Neuronal stem cell (in vitro differentiated cells): ENCODE measurements at regions not wholly inside any gene's neighbourhood (a gene's known extent, or its start where the extent isn't known, plus 50 kb on each side); places are given as distances from the start of the nearest gene placed in this dataset.
"Not testable (repeated sequence)": the region's sequence is repeated elsewhere in the genome, so short reads cannot be mapped to it uniquely, and the experiment has no call there.

Source experiments
- DNase-seq: peaks from one replicate; pipeline ENCODE4 v3.0.0-alpha.2; 2013; ENCODE audit warnings: low spot score
- H2AFZ ChIP-seq: one replicate; pipeline ENCODE4 v1.6.1; 2013; ENCODE audit warnings: mild to moderate bottlenecking, low read length, inconsistent platforms
- H2AK5ac ChIP-seq: 2 replicates; pipeline ENCODE4 v1.6.1; 2013; ENCODE audit warnings: low read depth, mild to moderate bottlenecking, inconsistent platforms, low read length, moderate library complexity, mixed read lengths
- H2BK120ac ChIP-seq: 2 replicates; pipeline ENCODE4 v1.6.1; 2013; ENCODE audit warnings: low read depth, mild to moderate bottlenecking, inconsistent platforms, low read length, moderate library complexity, mixed read lengths
- H2BK12ac ChIP-seq: one replicate; pipeline ENCODE4 v1.6.1; 2013; ENCODE audit warnings: low read length, inconsistent platforms
- H2BK15ac ChIP-seq: 2 replicates; pipeline ENCODE4 v1.6.1; 2013; ENCODE audit warnings: mild to moderate bottlenecking, low read length, inconsistent platforms, mixed read lengths
- H2BK5ac ChIP-seq: one replicate; pipeline ENCODE4 v1.6.1; 2013; ENCODE audit warnings: inconsistent platforms, mild to moderate bottlenecking, low read length, moderate library complexity
- H3K14ac ChIP-seq: one replicate; pipeline ENCODE4 v1.6.1; 2013; ENCODE audit warnings: low read length, inconsistent platforms
- H3K18ac ChIP-seq: 2 replicates; pipeline ENCODE4 v1.6.1; 2013; ENCODE audit warnings: low read length, inconsistent platforms
- H3K23ac ChIP-seq: 2 replicates; pipeline ENCODE4 v1.6.1; 2013; ENCODE audit warnings: low read depth, mild to moderate bottlenecking, mixed read lengths, low read length, inconsistent platforms; ENCODE audit not compliant: poor library complexity
- H3K27ac ChIP-seq: replicated peaks from 3 replicates; pipeline ENCODE4 v1.5.1; 2013; ENCODE audit warnings: low read length, inconsistent platforms
- H3K27me3 ChIP-seq, 3 experiments: 2 replicates each; pipeline ENCODE4 v1.6.1; 2013; ENCODE audit warnings: low read length in 3 of 3, mild to moderate bottlenecking in 2 of 3, inconsistent platforms in 1 of 3, low read depth in 1 of 3, mixed read lengths in 1 of 3, moderate library complexity in 1 of 3; ENCODE audit not compliant: control insufficient read depth in 3 of 3, insufficient read depth in 3 of 3
- H3K36me3 ChIP-seq, 2 donors: replicated peaks in 1 of 2; 2 replicates each; pipeline ENCODE4 v1.6.1; 2013; ENCODE audit warnings: low read length in 2 of 2; ENCODE audit not compliant: control insufficient read depth in 2 of 2, insufficient read depth in 2 of 2
- H3K4ac ChIP-seq: 2 replicates; pipeline ENCODE4 v1.6.1; 2013; ENCODE audit warnings: inconsistent platforms, mild to moderate bottlenecking, low read length, moderate library complexity
- H3K4me1 ChIP-seq, 2 donors: 1 replicate in 1 of 2; 2 replicates in 1 of 2; pipeline ENCODE4 v1.6.1; 2013; ENCODE audit warnings: low read length in 2 of 2, low read depth in 1 of 2; ENCODE audit not compliant: control insufficient read depth in 2 of 2, insufficient read depth in 1 of 2
- H3K4me2 ChIP-seq: one replicate; pipeline ENCODE4 v1.6.1; 2013; ENCODE audit warnings: mild to moderate bottlenecking, low read length, inconsistent platforms; ENCODE audit not compliant: insufficient read depth, poor library complexity, severe bottlenecking
- H3K4me3 ChIP-seq, 2 donors: 2 replicates each; pipeline ENCODE4 v1.5.1; 2013; ENCODE audit warnings: low read length in 2 of 2, mild to moderate bottlenecking in 2 of 2, inconsistent platforms in 1 of 2, moderate library complexity in 1 of 2
- H3K79me1 ChIP-seq: one replicate; pipeline ENCODE4 v1.6.1; 2013; ENCODE audit warnings: low read depth, mild to moderate bottlenecking, inconsistent platforms, low read length, moderate library complexity
- H3K9ac ChIP-seq: one replicate; pipeline ENCODE4 v1.6.1; 2013; ENCODE audit warnings: mild to moderate bottlenecking, low read depth, low read length, inconsistent platforms; ENCODE audit not compliant: poor library complexity
- H3K9me3 ChIP-seq, 2 donors: replicated peaks in 1 of 2; 2 replicates each; pipeline versions ENCODE3 to v1.6.1; 2013; ENCODE audit warnings: low read length in 2 of 2, mild to moderate bottlenecking in 2 of 2, inconsistent platforms in 1 of 2, low read depth in 1 of 2, mixed read lengths in 1 of 2, moderate library complexity in 1 of 2; ENCODE audit not compliant: control insufficient read depth in 2 of 2, insufficient read depth in 1 of 2
- H4K8ac ChIP-seq: one replicate; pipeline ENCODE4 v1.6.1; 2013; ENCODE audit warnings: low read depth, mild to moderate bottlenecking, inconsistent platforms, low read length, moderate library complexity
- H4K91ac ChIP-seq: one replicate; pipeline ENCODE4 v1.6.1; 2013; ENCODE audit warnings: low read length, low read depth, mild to moderate bottlenecking, inconsistent platforms; ENCODE audit not compliant: poor library complexity
- WGBS, 2 donors: extraction: QIAGEN DNeasy Blood & Tissue Kit; methylation state at CpG; one replicate each; pipeline ENCODE4 v1.1.7; 2013; ENCODE audit warnings: missing lambda C conversion rate in 2 of 2, mixed read lengths in 1 of 2; ENCODE audit not compliant: insufficient read length in 2 of 2, insufficient replicate concordance in 1 of 2; ENCODE audit errors: extremely low coverage in 2 of 2; 5-methylcytosine and 5-hydroxymethylcytosine counted together

DNA sequence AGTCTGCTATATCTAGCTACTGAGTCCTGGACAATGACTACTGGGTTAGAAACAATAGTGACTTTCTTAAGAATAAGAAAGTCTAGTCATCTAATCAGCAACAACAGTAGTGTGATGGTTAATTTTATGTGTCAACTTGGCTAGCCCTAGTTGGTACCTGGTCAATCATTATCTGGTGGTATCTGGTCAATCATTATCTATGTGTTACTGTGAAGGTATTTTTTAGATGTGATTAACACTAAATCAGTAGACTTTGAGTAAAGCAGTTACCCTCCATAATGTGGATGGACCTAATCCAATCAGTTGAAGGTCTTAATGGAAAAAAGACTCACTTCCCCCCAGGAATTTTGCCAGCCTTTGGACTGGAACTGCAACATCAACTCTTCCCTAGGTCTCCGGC is 312.6 kb downstream of the SIPA1L2 start:
- Histone ChIP-seq H3K4me3 (no peak overlapping the region), H3K18ac (no peak overlapping the region)

DNA sequence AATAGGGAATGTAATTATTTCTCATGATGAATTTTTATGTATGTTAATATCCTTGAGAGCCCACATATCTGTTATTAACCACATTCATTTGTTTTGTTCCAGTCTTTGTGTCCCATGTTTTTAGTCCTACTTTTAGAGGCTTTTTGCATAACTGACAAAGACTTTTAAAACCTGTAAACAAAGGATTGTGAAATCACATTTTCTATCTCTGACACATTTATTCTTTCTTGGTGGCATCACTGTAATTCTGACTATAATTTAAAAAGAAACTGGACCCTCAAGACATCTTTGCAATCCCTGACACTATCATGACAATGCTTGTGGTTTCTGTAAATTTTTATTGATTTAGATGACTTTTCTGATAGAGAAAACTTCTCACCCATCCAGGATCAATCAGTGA is 313.1 kb downstream of the SIPA1L2 start:
- no peak overlapping the region for H3K14ac ChIP-seq
- H2AK5ac ChIP-seq = no peak overlapping the region
- no peak overlapping the region for H2BK12ac ChIP-seq
- no peaks in the 10 kb centered on the region for H3K79me1 ChIP-seq
- H3K4me3 ChIP-seq = no peak overlapping the region
- no peak for DNase-seq
- H3K27ac ChIP-seq = no peak overlapping the region
- no peak overlapping the region for H3K9ac ChIP-seq
- peaks cover 0 to 8% of the 10 kb centered on the region in 2 donors for H3K4me1 ChIP-seq
- H2BK15ac ChIP-seq = no peak overlapping the region
- no peak overlapping the region for H3K4me2 ChIP-seq
- H2AFZ ChIP-seq = no peak overlapping the region
- H3K36me3 ChIP-seq = no peaks in the 10 kb centered on the region
- H3K4ac ChIP-seq = no peak overlapping the region
- peaks cover 0 to 23% of the 10 kb centered on the region in 2 donors for H3K9me3 ChIP-seq
- H2BK5ac ChIP-seq = no peak overlapping the region
- no peak overlapping the region for H4K8ac ChIP-seq
- H3K27me3 ChIP-seq = no peaks in the 10 kb centered on the region
- no peak overlapping the region for H2BK120ac ChIP-seq
- H4K91ac ChIP-seq = no peak overlapping the region
- H3K23ac ChIP-seq = no peak overlapping the region
- no peak overlapping the region for H3K18ac ChIP-seq

More for the DNA sequence above, 312.6 kb downstream of the SIPA1L2 start:
- Histone ChIP-seq H3K4me1 (peaks cover 0 to 8% of the 10 kb centered on the region in 2 donors), H3K4ac (no peak overlapping the region), H2AFZ (no peak overlapping the region), H3K27me3 (no peaks in the 10 kb centered on the region), H3K9ac (no peak overlapping the region), H3K4me2 (no peak overlapping the region), H2BK120ac (no peak overlapping the region), H3K23ac (no peak overlapping the region), H2BK12ac (no peak overlapping the region), H4K91ac (no peak overlapping the region), H3K79me1 (no peaks in the 10 kb centered on the region), H2BK5ac (no peak overlapping the region), H4K8ac (no peak overlapping the region), H2AK5ac (no peak overlapping the region), H3K36me3 (no peaks in the 10 kb centered on the region), H3K14ac (no peak overlapping the region), H2BK15ac (no peak overlapping the region), H3K27ac (no peak overlapping the region), H3K9me3 (peaks cover 0 to 23% of the 10 kb centered on the region in 2 donors)
- WGBS, 2 donors = no CpG with 5 or more reads among the region's 1 CpG
- no peak for DNase-seq

DNA sequence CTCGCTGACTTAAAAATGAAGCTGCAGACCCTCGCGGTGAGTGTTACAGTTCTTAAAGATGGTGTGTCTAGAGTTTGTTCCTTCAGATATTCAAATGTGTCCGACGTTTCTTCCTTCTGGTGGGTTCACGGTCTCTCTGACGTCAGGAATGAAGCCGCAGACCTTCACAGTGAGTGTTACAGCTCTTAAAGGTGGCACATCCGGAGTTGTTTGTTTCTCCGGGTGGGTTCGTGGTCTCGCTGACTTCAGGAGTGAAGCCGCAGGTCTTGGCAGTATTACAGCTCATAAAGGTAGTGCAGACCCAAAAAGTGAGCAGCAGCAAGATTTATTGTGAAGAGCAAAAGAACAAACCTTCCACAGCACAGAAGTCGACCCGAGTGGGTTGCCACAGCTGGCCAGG is 316.1 kb downstream of the SIPA1L2 start:
- H3K9ac ChIP-seq, H3K23ac ChIP-seq, H2BK120ac ChIP-seq, H3K27ac ChIP-seq, H2BK12ac ChIP-seq, H2AFZ ChIP-seq, H3K79me1 ChIP-seq, H4K8ac ChIP-seq, H3K4me3 ChIP-seq, H2BK15ac ChIP-seq, DNase-seq, H3K36me3 ChIP-seq, H2AK5ac ChIP-seq, H3K4me2 ChIP-seq, H4K91ac ChIP-seq, H3K4me1 ChIP-seq, H2BK5ac ChIP-seq, H3K27me3 ChIP-seq, H3K4ac ChIP-seq, H3K18ac ChIP-seq, H3K14ac ChIP-seq: not testable (repeated sequence)
- H3K9me3 ChIP-seq = peaks cover 0 to 23% of the 10 kb centered on the region in 2 donors
- no CpG with 5 or more reads among the region's 15 CpGs for WGBS, 2 donors

DNA sequence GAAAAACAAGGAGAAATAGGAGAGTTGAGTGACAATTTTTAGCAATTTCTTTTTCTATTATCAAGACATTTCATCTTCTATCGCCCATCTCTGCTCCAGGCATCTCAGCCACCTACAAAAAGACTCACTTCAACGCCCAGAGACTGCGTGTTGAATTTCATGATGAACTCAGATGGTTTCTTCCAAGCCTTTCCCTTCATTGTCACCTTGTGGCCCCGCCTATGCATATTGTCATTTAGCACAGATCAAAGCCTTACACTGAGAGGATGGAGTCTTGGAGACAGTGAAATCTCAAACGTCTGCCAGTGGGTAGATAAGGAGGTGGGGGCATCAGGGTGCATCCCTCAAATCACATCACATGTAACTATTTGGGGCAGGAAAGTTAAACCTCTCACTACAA is 319.4 kb downstream of the SIPA1L2 start:
- Histone ChIP-seq H3K4ac (no peak overlapping the region), H4K91ac (no peak overlapping the region), H3K4me2 (no peak overlapping the region), H2BK5ac (no peak overlapping the region), H3K18ac (no peak overlapping the region), H3K14ac (no peak overlapping the region), H2BK15ac (no peak overlapping the region), H2BK12ac (no peak overlapping the region), H3K4me3 (no peak overlapping the region), H3K36me3 (no peaks in the 10 kb centered on the region), H3K79me1 (no peaks in the 10 kb centered on the region), H4K8ac (no peak overlapping the region), H3K9ac (no peak overlapping the region), H2AK5ac (no peak overlapping the region), H2AFZ (no peak overlapping the region), H3K9me3 (peaks cover 0 to 17% of the 10 kb centered on the region in 2 donors), H3K23ac (no peak overlapping the region), H3K27me3 (no peaks in the 10 kb centered on the region), H3K27ac (no peak overlapping the region), H3K4me1 (peaks cover 0 to 3% of the 10 kb centered on the region in 2 donors), H2BK120ac (no peak overlapping the region)
- no peak for DNase-seq
- WGBS, 2 donors = no CpG with 5 or more reads among the region's 5 CpGs
